DND-41 (cell line): ENCODE measurements at regions not wholly inside any gene's neighbourhood (a gene's known extent, or its start where the extent isn't known, plus 50 kb on each side); places are given as distances from the start of the nearest gene placed in this dataset.

Experiments used
- EZH2 ChIP-seq: IDR thresholded peaks from 3 replicates; pipeline ENCODE4 v1.6.1; 2012; ENCODE audit warnings: borderline replicate concordance, low read depth, mild to moderate bottlenecking, moderate library complexity, low read length, inconsistent platforms; ENCODE audit not compliant: severe bottlenecking
- TF ChIP-seq, protein P1 (sequence below): IDR thresholded peaks from 2 replicates; pipeline ENCODE4 v1.5.1; 2012; ENCODE audit warnings: borderline replicate concordance, low read length, moderate library complexity, mild to moderate bottlenecking; ENCODE audit not compliant: poor library complexity, severe bottlenecking; ENCODE audit errors: extremely low read depth

DNA sequence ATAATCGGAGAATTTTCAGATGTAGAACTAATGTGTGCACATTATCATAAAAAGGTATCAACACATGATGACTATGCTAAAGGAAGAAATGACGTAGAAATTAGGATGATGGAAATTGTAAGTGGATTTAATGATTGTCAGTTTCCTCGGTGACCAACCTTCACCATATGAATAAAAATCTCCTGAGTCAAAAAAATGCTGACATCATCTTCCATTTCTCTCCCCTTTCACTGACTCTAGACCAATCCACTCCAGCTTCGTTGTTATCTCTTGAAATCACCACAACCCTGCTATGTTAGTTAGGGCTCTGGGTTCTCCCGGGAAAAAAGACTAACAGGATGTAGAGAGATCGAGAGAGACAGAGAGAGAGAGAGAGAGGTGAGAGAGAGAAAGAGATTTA, 204.8 kb upstream of the KYNU start:
- TF ChIP-seq, protein P1, sequence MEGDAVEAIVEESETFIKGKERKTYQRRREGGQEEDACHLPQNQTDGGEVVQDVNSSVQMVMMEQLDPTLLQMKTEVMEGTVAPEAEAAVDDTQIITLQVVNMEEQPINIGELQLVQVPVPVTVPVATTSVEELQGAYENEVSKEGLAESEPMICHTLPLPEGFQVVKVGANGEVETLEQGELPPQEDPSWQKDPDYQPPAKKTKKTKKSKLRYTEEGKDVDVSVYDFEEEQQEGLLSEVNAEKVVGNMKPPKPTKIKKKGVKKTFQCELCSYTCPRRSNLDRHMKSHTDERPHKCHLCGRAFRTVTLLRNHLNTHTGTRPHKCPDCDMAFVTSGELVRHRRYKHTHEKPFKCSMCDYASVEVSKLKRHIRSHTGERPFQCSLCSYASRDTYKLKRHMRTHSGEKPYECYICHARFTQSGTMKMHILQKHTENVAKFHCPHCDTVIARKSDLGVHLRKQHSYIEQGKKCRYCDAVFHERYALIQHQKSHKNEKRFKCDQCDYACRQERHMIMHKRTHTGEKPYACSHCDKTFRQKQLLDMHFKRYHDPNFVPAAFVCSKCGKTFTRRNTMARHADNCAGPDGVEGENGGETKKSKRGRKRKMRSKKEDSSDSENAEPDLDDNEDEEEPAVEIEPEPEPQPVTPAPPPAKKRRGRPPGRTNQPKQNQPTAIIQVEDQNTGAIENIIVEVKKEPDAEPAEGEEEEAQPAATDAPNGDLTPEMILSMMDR = no peak
- TF ChIP-seq EZH2 = no peak
